ENCODE measurements at regions not wholly inside any gene's neighbourhood (a gene's known extent, or its start where the extent isn't known, plus 50 kb on each side); places are given as distances from the start of the nearest gene placed in this dataset.

DNA sequence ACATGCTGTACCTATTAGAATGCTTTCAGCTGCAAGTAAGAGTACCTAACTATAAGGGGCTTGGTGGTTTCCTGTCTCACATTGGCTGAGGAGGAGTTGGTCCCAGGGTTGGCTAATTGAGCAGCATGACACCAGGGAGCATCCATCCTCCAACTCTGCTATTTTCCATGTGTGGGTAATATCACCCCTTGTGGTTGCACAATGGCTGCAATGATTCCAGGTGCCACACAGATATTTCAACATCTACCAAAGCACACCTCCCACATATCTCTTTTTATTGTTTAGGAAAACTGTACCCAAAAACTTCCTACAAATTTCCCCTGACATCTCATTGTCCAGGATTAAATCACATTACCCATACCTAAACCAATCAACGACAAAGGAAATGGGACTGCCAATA lies 118.0 kb upstream of the EEA1 start:
- TF ChIP-seq, protein P1, sequence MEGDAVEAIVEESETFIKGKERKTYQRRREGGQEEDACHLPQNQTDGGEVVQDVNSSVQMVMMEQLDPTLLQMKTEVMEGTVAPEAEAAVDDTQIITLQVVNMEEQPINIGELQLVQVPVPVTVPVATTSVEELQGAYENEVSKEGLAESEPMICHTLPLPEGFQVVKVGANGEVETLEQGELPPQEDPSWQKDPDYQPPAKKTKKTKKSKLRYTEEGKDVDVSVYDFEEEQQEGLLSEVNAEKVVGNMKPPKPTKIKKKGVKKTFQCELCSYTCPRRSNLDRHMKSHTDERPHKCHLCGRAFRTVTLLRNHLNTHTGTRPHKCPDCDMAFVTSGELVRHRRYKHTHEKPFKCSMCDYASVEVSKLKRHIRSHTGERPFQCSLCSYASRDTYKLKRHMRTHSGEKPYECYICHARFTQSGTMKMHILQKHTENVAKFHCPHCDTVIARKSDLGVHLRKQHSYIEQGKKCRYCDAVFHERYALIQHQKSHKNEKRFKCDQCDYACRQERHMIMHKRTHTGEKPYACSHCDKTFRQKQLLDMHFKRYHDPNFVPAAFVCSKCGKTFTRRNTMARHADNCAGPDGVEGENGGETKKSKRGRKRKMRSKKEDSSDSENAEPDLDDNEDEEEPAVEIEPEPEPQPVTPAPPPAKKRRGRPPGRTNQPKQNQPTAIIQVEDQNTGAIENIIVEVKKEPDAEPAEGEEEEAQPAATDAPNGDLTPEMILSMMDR (IDR thresholded peaks at IDR 0.05; ENCODE audit: control extremely low read depth, extremely low read depth, low read depth, missing control alignments): no peak
- DNase-seq (ENCODE audit: extremely low spot score): no peak
- POLR2A ChIA-PET: no interaction called here
- CTCF ChIA-PET: no interaction called here

DNA sequence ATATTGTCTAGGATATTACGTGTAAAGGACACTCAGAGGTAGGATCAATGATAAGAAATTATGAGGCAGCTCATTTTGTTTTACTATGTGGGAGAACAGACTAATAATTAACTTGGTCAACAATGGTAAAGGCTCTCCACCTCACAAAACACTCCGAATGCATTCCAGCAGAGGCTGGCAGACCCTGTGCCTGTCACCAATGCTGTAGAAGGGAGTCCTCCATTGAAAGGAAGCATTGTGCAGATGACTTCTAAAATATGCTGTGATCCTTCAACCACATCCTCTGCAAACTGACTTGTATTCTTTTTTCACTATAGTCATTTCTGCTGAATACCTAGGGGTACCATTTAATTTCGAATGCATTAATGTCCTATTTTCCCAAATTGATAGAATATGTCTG lies 119.6 kb upstream of the EEA1 start:
- POLR2A ChIA-PET: no interaction called here
- DNase-seq (ENCODE audit: extremely low spot score): no peak
- CTCF ChIA-PET: interaction anchor here (1.0 to 1.2 kb wide), 3 partner anchors 8 to 42 kb away, joined by 3 read pairs; no protein-coding TSS in a partner anchor
- TF ChIP-seq, protein P1 (IDR thresholded peaks at IDR 0.05; ENCODE audit: control extremely low read depth, extremely low read depth, low read depth, missing control alignments): no peak

DNA sequence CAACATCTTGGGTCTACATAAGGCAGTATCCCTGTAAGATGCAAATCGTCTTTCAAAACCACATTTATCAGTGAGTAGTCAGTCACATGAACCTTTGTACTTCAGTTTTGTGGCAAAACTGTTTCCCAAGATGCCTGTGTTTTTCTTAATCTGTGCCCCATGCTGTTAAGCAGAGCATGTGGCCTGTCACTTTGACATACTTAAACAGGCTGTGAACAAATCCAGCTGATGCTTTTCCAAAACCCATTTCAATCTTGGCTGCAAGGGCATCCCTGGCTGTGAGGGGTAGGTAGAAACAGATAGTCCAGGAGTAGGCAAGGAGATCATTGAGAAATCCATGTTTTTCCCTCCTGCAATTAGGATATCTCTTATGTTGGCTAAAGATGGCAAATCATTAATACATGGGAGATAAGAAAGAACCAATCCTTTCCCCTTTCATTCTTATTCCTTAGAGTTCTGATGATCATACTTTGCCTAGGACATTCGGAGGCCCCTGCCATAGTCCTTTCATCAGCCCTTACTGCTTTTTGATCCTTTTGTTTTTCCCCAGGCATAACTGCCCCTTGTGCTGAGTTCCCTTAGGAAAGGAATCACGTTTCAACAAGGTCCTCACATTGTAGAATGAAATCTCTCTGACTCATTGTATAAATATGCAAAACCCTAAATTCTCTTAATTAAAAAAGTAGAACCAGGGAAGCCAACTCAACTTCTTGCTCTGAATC lies 121.1 kb upstream of the EEA1 start:
- POLR2A ChIA-PET: no interaction called here
- CTCF ChIA-PET: interaction anchor here (1.0 kb wide), 1 partner anchor 315 kb away, joined by 3 read pairs; no protein-coding TSS in a partner anchor
- TF ChIP-seq, protein P1 (IDR thresholded peaks at IDR 0.05; ENCODE audit: control extremely low read depth, extremely low read depth, low read depth, missing control alignments): no peak
- no peak for DNase-seq (ENCODE audit: extremely low spot score)

DNA sequence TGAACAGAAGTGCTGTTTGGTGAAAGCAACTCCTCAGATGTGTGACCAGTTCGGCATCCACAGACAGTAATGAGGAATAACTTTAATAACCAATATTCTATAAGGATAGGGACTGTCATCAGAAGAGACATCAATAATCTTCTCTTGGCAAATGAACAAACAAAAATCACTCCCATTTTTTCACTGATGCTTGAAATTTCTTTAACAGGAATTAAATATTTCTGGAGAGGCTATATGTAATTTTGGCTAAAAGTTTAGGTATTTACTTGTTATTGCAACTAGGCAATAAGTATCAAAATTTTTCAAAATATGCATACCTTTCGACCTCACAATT lies 121.6 kb upstream of the EEA1 start:
- TF ChIP-seq, protein P1 (IDR thresholded peaks at IDR 0.05; ENCODE audit: control extremely low read depth, extremely low read depth, low read depth, missing control alignments): no peak
- no peak for DNase-seq (ENCODE audit: extremely low spot score)
- ChIA-PET POLR2A (no interaction called here), CTCF (interaction anchor here (1.0 kb wide), 1 partner anchor 314 kb away, joined by 3 read pairs; no protein-coding TSS in a partner anchor)

DNA sequence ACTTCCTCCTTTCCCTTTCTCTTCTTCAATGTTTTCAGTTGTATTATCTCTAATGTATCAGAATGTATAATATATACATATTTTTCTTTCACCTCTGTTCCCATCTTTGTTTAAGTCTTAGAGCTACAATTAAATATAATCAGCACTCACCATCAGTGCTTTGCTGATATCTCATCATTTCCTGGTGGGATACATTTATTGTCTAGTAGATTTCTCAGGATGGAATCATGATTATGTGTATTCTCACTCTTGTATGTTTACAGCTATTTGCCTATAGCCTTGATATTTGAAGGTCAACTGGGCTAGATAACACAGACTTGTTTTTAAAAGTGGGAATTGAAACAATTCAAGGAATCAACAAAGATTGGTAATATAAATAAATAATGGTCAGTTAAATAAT lies 124.9 kb upstream of the EEA1 start:
- POLR2A ChIA-PET: no interaction called here
- DNase-seq (ENCODE audit: extremely low spot score): no peak
- CTCF ChIA-PET: interaction anchor here (1.0 kb wide), 2 partner anchors 45 to 46 kb away, joined by 3 read pairs; no protein-coding TSS in a partner anchor

DNA sequence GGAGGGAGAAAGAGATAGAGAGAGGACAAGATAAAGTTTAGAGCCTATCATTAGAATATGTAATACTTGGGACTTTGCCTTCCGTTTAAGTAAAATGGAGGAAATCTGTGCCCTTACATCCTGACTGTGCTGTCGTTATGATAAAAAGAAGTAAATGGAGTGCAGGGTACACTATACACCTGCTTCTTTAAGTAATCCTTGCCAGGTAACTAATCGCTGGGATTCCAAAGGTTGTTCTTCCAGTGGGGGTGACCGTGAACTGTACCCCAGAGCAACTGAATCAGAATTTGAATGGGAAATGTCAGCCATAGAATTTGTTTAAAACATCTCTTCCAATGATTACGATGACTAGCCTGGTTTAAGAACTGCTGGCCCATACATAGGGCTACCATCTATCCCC lies 126.1 kb upstream of the EEA1 start:
- ChIA-PET CTCF (no interaction called here), POLR2A (no interaction called here)
- no peak for DNase-seq (ENCODE audit: extremely low spot score)
- TF ChIP-seq, protein P1 (IDR thresholded peaks at IDR 0.05; ENCODE audit: control extremely low read depth, extremely low read depth, low read depth, missing control alignments): no peak

More for the DNA sequence above, 124.9 kb upstream of the EEA1 start:
- TF ChIP-seq, protein P1 (IDR thresholded peaks at IDR 0.05; ENCODE audit: control extremely low read depth, extremely low read depth, low read depth, missing control alignments): no peak

All from GM10248 (cell line).